GM12878 (cell line): ENCODE measurements at regions not wholly inside any gene's neighbourhood (a gene's known extent, or its start where the extent isn't known, plus 50 kb on each side); places are given as distances from the start of the nearest gene placed in this dataset.

Source experiments
- ATAC-seq: fragments of 200-7000 bp; cut with Tn5 transposase; 3 replicates; pipeline ENCODE4 v1.9.1; 2020; ENCODE audit warnings: mild to moderate bottlenecking, moderate library complexity
- BruUV-seq: library from RNA; stranded (reverse); fragments of 400-500 nt; replicated peaks from 2 replicates; lab custom pipeline; 2021; lab: Mats Ljungman, UMichigan
- CTCF ChIA-PET: fragments of 300-600 bp; sonication (Branson Sonifier 250); formaldehyde crosslinking; extraction: SDS; loops from one replicate; lab custom pipeline; 2021; ENCODE audit warnings: inconsistent platforms; lab: Yijun Ruan, JAX
- POLR2A ChIA-PET: fragments of 350-600 bp; formaldehyde crosslinking; extraction: SDS; loops from one replicate; lab custom pipeline; 2021; ENCODE audit warnings: inconsistent platforms; lab: Charles Lee
- RAD21 ChIA-PET: fragments of 300-600 bp; sonication (Branson Sonifier 250); formaldehyde crosslinking; loops from one replicate; lab custom pipeline; 2023; ENCODE audit warnings: antibody characterized with exemption; ENCODE audit not compliant: unreplicated experiment; lab: Charles Lee
- SMC1A ChIA-PET: fragments of 300-600 bp; sonication (Branson Sonifier 250); formaldehyde crosslinking; loops from one replicate; lab custom pipeline; 2023; ENCODE audit not compliant: unreplicated experiment, uncharacterized antibody; lab: Charles Lee
- DNase-seq: peaks from one replicate; pipeline ENCODE4 v3.0.0-alpha.2; 2011; ENCODE audit warnings: low read depth, low spot score
- FAIRE-seq: peaks from 3 replicates; lab custom pipeline; 2011; peaks lifted over from hg19 to GRCh38; lab: Jason Lieb, UNC
- H2AFZ ChIP-seq: 2 replicates; pipeline ENCODE4 v1.6.0; 2011; ENCODE audit warnings: low read depth, low read length, control low read depth; ENCODE audit not compliant: control insufficient read depth
- H3K27ac ChIP-seq: 2 replicates; pipeline ENCODE4 v1.5.1; 2011; ENCODE audit warnings: control low read depth; ENCODE audit not compliant: control insufficient read depth, insufficient read depth
- H3K27me3 ChIP-seq, 2 experiments: replicated peaks in 1 of 2; 2 replicates each; pipeline versions ENCODE4 v1.6.0 to v1.6.1; 2011; ENCODE audit warnings: low read length in 1 of 2; ENCODE audit not compliant: control insufficient read depth in 2 of 2, insufficient read depth in 2 of 2
- H3K36me3 ChIP-seq, 2 experiments: 2 replicates each; pipeline ENCODE4 v1.5.1; 2011; ENCODE audit warnings: low read length in 1 of 2; ENCODE audit not compliant: control insufficient read depth in 2 of 2, insufficient read depth in 2 of 2
- H3K4me1 ChIP-seq: 2 replicates; pipeline ENCODE4 v1.6.1; 2011; ENCODE audit warnings: mild to moderate bottlenecking, low read length, moderate library complexity, mixed read lengths; ENCODE audit not compliant: control insufficient read depth, insufficient read depth
- H3K4me2 ChIP-seq: 2 replicates; pipeline ENCODE4 v1.6.0; 2011; ENCODE audit warnings: control low read depth; ENCODE audit not compliant: control insufficient read depth, insufficient read depth
- H3K4me3 ChIP-seq: fragments of 200-600 bp; sonication (generic); 2 replicates; pipeline ENCODE4 v1.5.1; 2016
- H3K79me2 ChIP-seq: 2 replicates; pipeline ENCODE4 v1.6.0; 2011; ENCODE audit warnings: low read length; ENCODE audit not compliant: control insufficient read depth, insufficient read depth
- H3K9ac ChIP-seq: 2 replicates; pipeline ENCODE4 v1.8.0; 2011; ENCODE audit warnings: low read length, control low read depth, mixed read lengths; ENCODE audit not compliant: control insufficient read depth, insufficient read depth
- H3K9me3 ChIP-seq: replicated peaks from 3 replicates; pipeline ENCODE4 v1.5.1; 2011; ENCODE audit warnings: mild to moderate bottlenecking, low read length; ENCODE audit not compliant: control insufficient read depth, insufficient read depth
- H4K20me1 ChIP-seq: 2 replicates; pipeline ENCODE4 v1.6.0; 2011; ENCODE audit not compliant: control insufficient read depth, insufficient read depth
- ATF7 ChIP-seq: fragments of 450-650 bp; IDR thresholded peaks from 2 replicates; pipeline ENCODE4 v1.6.1; 2016; ENCODE audit warnings: low read depth, mild to moderate bottlenecking
- CEBPZ ChIP-seq: fragments of 150-350 bp; IDR thresholded peaks from 2 replicates; pipeline ENCODE4 v1.6.1; 2016; ENCODE audit warnings: low read depth, low read length
- HDAC2 ChIP-seq: fragments of 200-600 bp; sonication (generic); IDR thresholded peaks from 2 replicates; pipeline ENCODE4 v1.6.1; 2017
- MTA2 ChIP-seq: fragments of 450-650 bp; IDR thresholded peaks from 2 replicates; pipeline ENCODE4 v1.6.1; 2016; ENCODE audit warnings: low read depth, mild to moderate bottlenecking, moderate library complexity
- NKRF ChIP-seq: fragments of 450-650 bp; conservative IDR thresholded peaks from 2 replicates; pipeline ENCODE4 v1.6.1; 2017; ENCODE audit warnings: mild to moderate bottlenecking, moderate library complexity
- NR2C1 ChIP-seq: fragments of 450-650 bp; IDR thresholded peaks from 2 replicates; pipeline ENCODE4 v1.6.1; 2017; ENCODE audit warnings: antibody characterized with exemption, mild to moderate bottlenecking, moderate library complexity
- POLR2AphosphoS5 ChIP-seq: IDR thresholded peaks from 2 replicates; pipeline ENCODE4 v1.6.1; 2011; ENCODE audit warnings: mild to moderate bottlenecking, low read length, inconsistent platforms
- SPI1 ChIP-seq: IDR thresholded peaks from 2 replicates; pipeline ENCODE4 v1.6.1; 2011; ENCODE audit warnings: low read depth, mild to moderate bottlenecking, low read length, moderate library complexity, borderline replicate concordance; ENCODE audit not compliant: insufficient read depth
- in situ Hi-C: fragments of 300-500 bp; cut with MboI; formaldehyde crosslinking; loops from 9 replicates; pipeline ENCODE4 v1.14.3; 2018; ENCODE audit warnings: mixed read lengths
- intact Hi-C: fragments of 100-400 bp; cut with micrococcal nuclease; formaldehyde crosslinking; loops from one replicate; pipeline ENCODE4 v1.14.2; 2022; ENCODE audit not compliant: unreplicated experiment

- TF ChIP-seq CEBPZ = no peak
- no peak for TF ChIP-seq POLR2AphosphoS5
- TF ChIP-seq ATF7 = no peak
- no peak for TF ChIP-seq HDAC2
- 0 out of 2 replicates have a peak, but pooled peaks have one; percentile 44 for TF ChIP-seq MTA2
- peak; percentile 59; the same call in 1 of the 2 replicates for TF ChIP-seq SPI1
- TF ChIP-seq NR2C1 = no peak
- TF ChIP-seq NKRF = no peak
- TF ChIP-seq, all 136 proteins: peak for 2
- intact Hi-C loops = no loop called here
- no peak overlapping the region for H2AFZ ChIP-seq
- no peaks in the 10 kb centered on the region for H3K27me3 ChIP-seq
- H4K20me1 ChIP-seq = no peaks in the 10 kb centered on the region
- H3K4me1 ChIP-seq = peaks cover 4% of the 10 kb centered on the region
- H3K36me3 ChIP-seq = no peaks in the 10 kb centered on the region
- in situ Hi-C loops = no loop called here
- no peak overlapping the region for H3K4me3 ChIP-seq
- H3K4me2 ChIP-seq = no peak overlapping the region
- ATAC-seq (peak; percentile 66), FAIRE-seq (no peak), DNase-seq (no peak)
- BruUV-seq = no TSS peak
- no peak overlapping the region for H3K27ac ChIP-seq
- CTCF ChIA-PET = no interaction called here
- RAD21 ChIA-PET = interaction anchor here (1.5 kb wide), 1 partner anchor 176 kb away, joined by 3 read pairs; no protein-coding TSS in a partner anchor
- POLR2A ChIA-PET = interaction anchor here (0.6 kb wide), 1 partner anchor 177 kb away, joined by 3 read pairs; no protein-coding TSS in a partner anchor
- SMC1A ChIA-PET = interaction anchor here (1.3 kb wide), 1 partner anchor 37 kb away, joined by 4 read pairs; no protein-coding TSS in a partner anchor
- no peaks in the 10 kb centered on the region for H3K79me2 ChIP-seq
- H3K9ac ChIP-seq = no peak overlapping the region
- H3K9me3 ChIP-seq = no peaks in the 10 kb centered on the region; the same call in 2 of the 3 replicates
These were observed 177.9 kb upstream of the SETBP1 start for GRCh38 chr18:44502790-44503189.
